ENCODE measurements at regions not wholly inside any gene's neighbourhood (a gene's known extent, or its start where the extent isn't known, plus 50 kb on each side); places are given as distances from the start of the nearest gene placed in this dataset.
"Not testable (repeated sequence)": the region's sequence is repeated elsewhere in the genome, so short reads cannot be mapped to it uniquely, and the experiment has no call there.

- no peak for DNase-seq (ENCODE audit: low read depth)
- no peak overlapping the region for H3K4me3 ChIP-seq (ENCODE audit: low read depth, low read length)
- TF ChIP-seq CTCF (IDR thresholded peaks at IDR 0.05; ENCODE audit: low read depth, low read length, missing control alignments), result no peak
Measured at GRCh38 chr3:158935846-158936245, 134.0 kb downstream of the MFSD1 start.

GRCh38 chr3:158936530-158937113 is 134.8 kb downstream of the MFSD1 start:
- no peak overlapping the region for H3K4me3 ChIP-seq (ENCODE audit: low read depth, low read length)
- DNase-seq (ENCODE audit: low read depth), result no peak
- TF ChIP-seq CTCF (IDR thresholded peaks at IDR 0.05; ENCODE audit: low read depth, low read length, missing control alignments), result no peak

- no peak overlapping the region for H3K4me3 ChIP-seq (ENCODE audit: low read depth, low read length)
- DNase-seq (ENCODE audit: low read depth), result no peak
Measured at GRCh38 chr3:158950178-158950901, 148.5 kb downstream of the MFSD1 start.

GRCh38 chr3:158953131-158953530 is 151.3 kb downstream of the MFSD1 start:
- no peak for DNase-seq (ENCODE audit: low read depth)
- TF ChIP-seq CTCF (IDR thresholded peaks at IDR 0.05; ENCODE audit: low read depth, low read length, missing control alignments), result no peak
- no peak overlapping the region for H3K4me3 ChIP-seq (ENCODE audit: low read depth, low read length)

More at GRCh38 chr3:158950178-158950901, 148.5 kb downstream of the MFSD1 start:
- no peak for TF ChIP-seq CTCF (IDR thresholded peaks at IDR 0.05; ENCODE audit: low read depth, low read length, missing control alignments)

- no peak overlapping the region for H3K4me3 ChIP-seq (ENCODE audit: low read depth, low read length)
- no peak for TF ChIP-seq CTCF (IDR thresholded peaks at IDR 0.05; ENCODE audit: low read depth, low read length, missing control alignments)
- no peak for DNase-seq (ENCODE audit: low read depth)
Measured at GRCh38 chr3:158954420-158954819, 152.6 kb downstream of the MFSD1 start.

- DNase-seq (ENCODE audit: low read depth), result not testable (repeated sequence)
Measured at GRCh38 chr3:158957777-158958176, 155.9 kb downstream of the MFSD1 start.

GRCh38 chr3:158958873-158959272 is 157.0 kb downstream of the MFSD1 start:
- TF ChIP-seq CTCF (IDR thresholded peaks at IDR 0.05; ENCODE audit: low read depth, low read length, missing control alignments), result no peak
- no peak overlapping the region for H3K4me3 ChIP-seq (ENCODE audit: low read depth, low read length)
- DNase-seq (ENCODE audit: low read depth), result no peak

More at GRCh38 chr3:158957777-158958176, 155.9 kb downstream of the MFSD1 start:
- H3K4me3 ChIP-seq (ENCODE audit: low read depth, low read length), result not testable (repeated sequence)

Data from GM12864 (cell line).